HG03457 (cell line): ENCODE measurements at regions not wholly inside any gene's neighbourhood (a gene's known extent, or its start where the extent isn't known, plus 50 kb on each side); places are given as distances from the start of the nearest gene placed in this dataset.
"Not testable (repeated sequence)": the region's sequence is repeated elsewhere in the genome, so short reads cannot be mapped to it uniquely, and the experiment has no call there.

Source experiments
- ATAC-seq: cut with Tn5 transposase; IDR thresholded peaks from one replicate; pipeline ENCODE4 v1.9.1; 2021; ENCODE audit warnings: moderate number of reproducible peaks; ENCODE audit not compliant: unreplicated experiment

- not testable (repeated sequence) for ATAC-seq
Measured at GRCh38 chr2:181737302-181737701, 57.0 kb upstream of the NEUROD1 start.

- no peak for ATAC-seq
Measured at GRCh38 chr2:181738074-181738473, 57.8 kb upstream of the NEUROD1 start.

GRCh38 chr2:181738563-181738962 lies 58.2 kb upstream of the NEUROD1 start:
- ATAC-seq: no peak

GRCh38 chr2:181741756-181742155 lies 61.4 kb upstream of the NEUROD1 start:
- ATAC-seq: no peak

GRCh38 chr2:181742361-181742760 lies 62.0 kb upstream of the NEUROD1 start:
- no peak for ATAC-seq

GRCh38 chr2:181742922-181743722 lies 62.8 kb upstream of the NEUROD1 start:
- ATAC-seq: no peak

GRCh38 chr2:181743723-181744031 lies 63.4 kb upstream of the NEUROD1 start:
- ATAC-seq: no peak

- no peak for ATAC-seq
Measured at GRCh38 chr2:181745796-181746540, 65.7 kb upstream of the NEUROD1 start.

- no peak for ATAC-seq
Measured at GRCh38 chr2:181746844-181747243, 66.5 kb upstream of the NEUROD1 start.

GRCh38 chr2:181750305-181750704 lies 70.0 kb upstream of the NEUROD1 start:
- ATAC-seq: no peak

- ATAC-seq: no peak
Measured at GRCh38 chr2:181751266-181752030, 71.1 kb upstream of the NEUROD1 start.

GRCh38 chr2:181752301-181752700 lies 72.0 kb upstream of the NEUROD1 start:
- no peak for ATAC-seq

GRCh38 chr2:181753686-181754085 lies 73.4 kb upstream of the NEUROD1 start:
- ATAC-seq: no peak

- no peak for ATAC-seq
Measured at GRCh38 chr2:181754105-181754504, 73.8 kb upstream of the NEUROD1 start.

GRCh38 chr2:181755181-181755580 lies 74.9 kb upstream of the NEUROD1 start:
- ATAC-seq: no peak

GRCh38 chr2:181760521-181760920 lies 80.2 kb upstream of the NEUROD1 start:
- no peak for ATAC-seq

GRCh38 chr2:181761175-181761574 lies 80.9 kb upstream of the NEUROD1 start:
- ATAC-seq: no peak

GRCh38 chr2:181762000-181762399 lies 81.7 kb upstream of the NEUROD1 start:
- ATAC-seq: no peak

GRCh38 chr2:181762848-181763247 lies 82.5 kb upstream of the NEUROD1 start:
- no peak for ATAC-seq

- ATAC-seq: no peak
Measured at GRCh38 chr2:181763423-181763822, 83.1 kb upstream of the NEUROD1 start.

GRCh38 chr2:181764095-181764963 lies 84.0 kb upstream of the NEUROD1 start:
- ATAC-seq: no peak
